SK-N-SH (cell line): ENCODE measurements at regions not wholly inside any gene's neighbourhood (a gene's known extent, or its start where the extent isn't known, plus 50 kb on each side); places are given as distances from the start of the nearest gene placed in this dataset.
A peak's percentile ranks its signal among the peaks of the same experiment; 100 is the strongest.

Source experiments
- CTCF ChIA-PET: fragments of 300-600, 350-600 bp; formaldehyde crosslinking; extraction: SDS; loops from one replicate; lab custom pipeline; 2021; lab: Yijun Ruan, JAX
- POLR2A ChIA-PET: fragments of 350-600 bp; sonication (Branson Sonifier 250); formaldehyde crosslinking; extraction: SDS; loops from one replicate; lab custom pipeline; 2020; ENCODE audit warnings: antibody characterized with exemption, inconsistent platforms; lab: Yijun Ruan, JAX
- DNase-seq: peaks from one replicate; pipeline ENCODE4 v3.0.0; 2012
- H2AFZ ChIP-seq: fragments of 200-600 bp; sonication (generic); 2 replicates; pipeline ENCODE4 v1.8.1; 2016; ENCODE audit warnings: antibody characterized with exemption, mild to moderate bottlenecking, low read depth
- H3F3A ChIP-seq: fragments of 200-600 bp; sonication (generic); replicated peaks from 2 replicates; pipeline ENCODE3; 2016; ENCODE audit warnings: antibody characterized with exemption, mild to moderate bottlenecking; ENCODE audit not compliant: insufficient read depth
- H3K27ac ChIP-seq, 2 experiments: fragments of 200-500 bp in 1 of 2; fragments of 200-600 bp in 1 of 2; sonication (Bioruptor generic) in 1 of 2; sonication (generic), shearing (Covaris generic) in 1 of 2; 2 replicates each; pipeline versions ENCODE4 v1.5.1 to v1.6.1; 2014 to 2016; ENCODE audit warnings: low read depth in 2 of 2, inconsistent platforms in 1 of 2, low read length in 1 of 2, mild to moderate bottlenecking in 1 of 2, mixed read lengths in 1 of 2
- H3K27me3 ChIP-seq: fragments of 200-600 bp; sonication (generic), shearing (Covaris generic); 2 replicates; pipeline ENCODE4 v1.6.1; 2016; ENCODE audit warnings: mixed run types; ENCODE audit not compliant: insufficient read depth
- H3K36me3 ChIP-seq, 2 experiments: fragments of 200-500 bp in 1 of 2; fragments of 200-600 bp in 1 of 2; sonication (Bioruptor generic) in 1 of 2; sonication (generic) in 1 of 2; replicated peaks in 1 of 2; 2 replicates each; pipeline versions ENCODE3 to v1.5.1; 2014 to 2016; ENCODE audit warnings: low read length in 1 of 2, mild to moderate bottlenecking in 1 of 2; ENCODE audit not compliant: insufficient read depth in 2 of 2, control insufficient read depth in 1 of 2
- H3K4me1 ChIP-seq, 2 experiments: fragments of 200-500 bp in 1 of 2; fragments of 200-600 bp in 1 of 2; sonication (Bioruptor generic) in 1 of 2; sonication (generic), shearing (Covaris generic) in 1 of 2; 2 replicates each; pipeline versions ENCODE4 v1.5.1 to v1.6.1; 2014 to 2016; ENCODE audit warnings: low read depth in 1 of 2, low read length in 1 of 2, mixed run types in 1 of 2; ENCODE audit not compliant: insufficient read depth in 2 of 2, control insufficient read depth in 1 of 2
- H3K4me2 ChIP-seq: fragments of 200-600 bp; sonication (generic), shearing (Covaris generic); 2 replicates; pipeline ENCODE4 v1.6.1; 2017; ENCODE audit warnings: mixed run types
- H3K4me3 ChIP-seq, 2 experiments: fragments of 200-500 bp in 1 of 2; fragments of 200-600 bp in 1 of 2; sonication (Bioruptor generic) in 1 of 2; sonication (generic), shearing (Covaris generic) in 1 of 2; 2 replicates each; pipeline versions ENCODE4 v1.5.1 to v1.8.1; 2014 to 2016; ENCODE audit warnings: low read depth in 2 of 2, inconsistent platforms in 1 of 2, low read length in 1 of 2, mild to moderate bottlenecking in 1 of 2, mixed read lengths in 1 of 2, moderate library complexity in 1 of 2
- H3K79me2 ChIP-seq: fragments of 200-600 bp; sonication (generic); 2 replicates; pipeline ENCODE4 v1.8.1; 2017; ENCODE audit warnings: mild to moderate bottlenecking; ENCODE audit not compliant: insufficient read depth
- H3K9ac ChIP-seq: fragments of 200-600 bp; sonication (generic); 2 replicates; pipeline ENCODE4 v1.6.1; 2017; ENCODE audit warnings: mixed run types
- H3K9me2 ChIP-seq: fragments of 200-600 bp; sonication (generic); 2 replicates; pipeline ENCODE4 v1.6.1; 2017; ENCODE audit warnings: mixed run types
- H3K9me3 ChIP-seq: fragments of 200-600 bp; sonication (generic); 2 replicates; pipeline ENCODE4 v1.6.1; 2017; ENCODE audit warnings: mixed run types, mild to moderate bottlenecking, moderate library complexity
- H4K20me1 ChIP-seq: fragments of 200-600 bp; sonication (generic); 2 replicates; pipeline ENCODE4 v1.6.1; 2017; ENCODE audit warnings: mild to moderate bottlenecking, mixed run types; ENCODE audit not compliant: insufficient read depth
- CTCF ChIP-seq: fragments of 200-600 bp; sonication (generic); IDR thresholded peaks from 2 replicates; pipeline ENCODE4 v1.6.1; 2017; ENCODE audit warnings: antibody characterized with exemption, mild to moderate bottlenecking, moderate library complexity
- ELF1 ChIP-seq: IDR thresholded peaks from 2 replicates; pipeline ENCODE4 v1.4.0; 2012
- EP300 ChIP-seq, 2 experiments: IDR thresholded peaks; 2 replicates each; pipeline versions ENCODE4 v1.4.0 to v1.6.1; 2012; ENCODE audit warnings: borderline replicate concordance in 1 of 2, low read depth in 1 of 2, low read length in 1 of 2
- FOSL2 ChIP-seq: IDR thresholded peaks from 2 replicates; pipeline ENCODE4 v1.4.0; 2012; ENCODE audit warnings: low read depth, mild to moderate bottlenecking, moderate library complexity, borderline replicate concordance
- GABPA ChIP-seq: IDR thresholded peaks from 2 replicates; pipeline ENCODE4 v1.4.0; 2012; ENCODE audit warnings: low read depth, mild to moderate bottlenecking
- GATA2 ChIP-seq: sonication (generic); formaldehyde crosslinking; IDR thresholded peaks from 2 replicates; pipeline ENCODE4 v1.5.0; 2020; ENCODE audit warnings: mild to moderate bottlenecking, missing genetic modification reagents
- IRF3 ChIP-seq: fragments of 150-350 bp; IDR thresholded peaks from 2 replicates; pipeline ENCODE4 v1.6.1; 2016; ENCODE audit warnings: mild to moderate bottlenecking, low read depth, low read length
- MAX ChIP-seq: IDR thresholded peaks from 2 replicates; pipeline ENCODE4 v1.4.0; 2012; ENCODE audit warnings: low read depth
- NRF1 ChIP-seq: IDR thresholded peaks from 2 replicates; pipeline ENCODE4 v1.6.1; 2012; ENCODE audit warnings: low read depth, mild to moderate bottlenecking, low read length
- RAD21 ChIP-seq: IDR thresholded peaks from 2 replicates; pipeline ENCODE4 v1.6.1; 2012; ENCODE audit warnings: mild to moderate bottlenecking, low read length
- RFX5 ChIP-seq: IDR thresholded peaks from 2 replicates; pipeline ENCODE4 v1.6.1; 2012; ENCODE audit warnings: mild to moderate bottlenecking, improper control_type of control experiment, low read length
- RXRA ChIP-seq: IDR thresholded peaks from 2 replicates; pipeline ENCODE4 v1.4.0; 2012; ENCODE audit warnings: low read depth, mild to moderate bottlenecking, borderline replicate concordance
- SIN3A ChIP-seq: IDR thresholded peaks from 2 replicates; pipeline ENCODE4 v1.6.1; 2012; ENCODE audit warnings: low read depth, mild to moderate bottlenecking, low read length, moderate library complexity, borderline replicate concordance
- TAF1 ChIP-seq: IDR thresholded peaks from 2 replicates; pipeline ENCODE4 v1.6.1; 2012; ENCODE audit warnings: low read depth, mild to moderate bottlenecking, low read length, moderate library complexity, borderline replicate concordance
- TCF12 ChIP-seq: IDR thresholded peaks from 2 replicates; pipeline ENCODE4 v1.4.0; 2012
- YY1 ChIP-seq: IDR thresholded peaks from 2 replicates; pipeline ENCODE4 v1.4.0; 2012; ENCODE audit warnings: low read depth, mild to moderate bottlenecking
- ZBTB33 ChIP-seq: IDR thresholded peaks from 2 replicates; pipeline ENCODE4 v1.4.0; 2012; ENCODE audit warnings: low read depth, borderline replicate concordance
- WGBS: methylation state at CpG from one replicate; pipeline ENCODE4 v1.1.6; 2017; ENCODE audit warnings: low lambda C conversion rate; 5-methylcytosine and 5-hydroxymethylcytosine counted together
- TF ChIP-seq, protein P1 (sequence below): fragments of 150-350 bp; IDR thresholded peaks from 2 replicates; pipeline ENCODE4 v1.6.1; 2017; ENCODE audit warnings: antibody characterized with exemption, low read length, low read depth, borderline replicate concordance
- TF ChIP-seq, protein P2 (sequence below): IDR thresholded peaks from 2 replicates; pipeline ENCODE4 v1.4.0; 2012; ENCODE audit warnings: low read depth, borderline replicate concordance

- H2AFZ ChIP-seq = no peak overlapping the region
- no peaks in the 10 kb centered on the region for H3K9me3 ChIP-seq
- H3F3A ChIP-seq = no peaks in the 10 kb centered on the region
- H3K9me2 ChIP-seq = no peaks in the 10 kb centered on the region
- H3K27me3 ChIP-seq = no peaks in the 10 kb centered on the region
- no peak overlapping the region for H3K9ac ChIP-seq
- no peaks in the 10 kb centered on the region for H3K79me2 ChIP-seq
- DNase-seq = no peak
- peaks cover 0 to 5% of the 10 kb centered on the region in 2 experiments; a peak in 1 of 4 replicates for H3K4me1 ChIP-seq
- TF ChIP-seq GATA2 (CRISPR knock-in tag) (no peak), IRF3 (no peak), SIN3A (no peak), FOSL2 (no peak), CTCF (no peak)
- H3K27ac ChIP-seq = 0 out of 4 replicates have a peak overlapping the region, but pooled peaks of 1 of the 2 experiments have one; percentile 57
- H3K36me3 ChIP-seq = no peaks in the 10 kb centered on the region
- H3K4me2 ChIP-seq = no peak overlapping the region
- no peaks in the 10 kb centered on the region for H4K20me1 ChIP-seq
- H3K4me3 ChIP-seq = no peak overlapping the region
- POLR2A ChIA-PET = no interaction called here
- CTCF ChIA-PET = no interaction called here
These were observed 340.2 kb downstream of the C12orf75 start for GRCh38 chr12:105670672-105671071.

DNA sequence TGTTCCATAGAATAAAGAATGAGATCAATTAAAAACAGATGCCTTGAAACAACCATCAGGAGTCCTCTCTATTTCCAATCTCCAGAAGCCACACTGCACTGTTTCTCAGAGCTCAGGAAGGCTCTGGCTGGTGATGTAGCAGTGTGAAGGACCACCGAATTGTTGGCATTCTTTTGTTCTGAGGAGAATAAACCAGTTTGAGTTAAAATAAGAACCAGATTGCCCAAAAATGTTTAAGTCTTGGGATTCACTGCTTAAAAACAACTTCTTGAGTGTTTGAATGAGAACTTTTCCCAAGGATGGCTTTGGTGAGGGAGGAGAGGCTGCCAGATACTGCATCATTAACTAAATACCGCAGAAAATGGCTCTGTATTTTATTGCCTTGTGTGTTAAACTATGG lies 341.2 kb downstream of the C12orf75 start:
- ChIA-PET POLR2A (no interaction called here), CTCF (no interaction called here)
- H3K9ac ChIP-seq = no peak overlapping the region
- H3K9me3 ChIP-seq = no peaks in the 10 kb centered on the region
- H3K36me3 ChIP-seq = no peaks in the 10 kb centered on the region
- H3K27ac ChIP-seq = peak overlapping the region; percentile 57 to 65; a peak in 3 of 4 replicates
- peaks cover 0 to 5% of the 10 kb centered on the region in 2 experiments; a peak in 1 of 4 replicates for H3K4me1 ChIP-seq
- H3K4me2 ChIP-seq = no peak overlapping the region
- no peaks in the 10 kb centered on the region for H3K79me2 ChIP-seq
- H3K9me2 ChIP-seq = no peaks in the 10 kb centered on the region
- no peak for DNase-seq
- no peaks in the 10 kb centered on the region for H3F3A ChIP-seq
- no peak overlapping the region for H3K4me3 ChIP-seq
- H4K20me1 ChIP-seq = no peaks in the 10 kb centered on the region
- TF ChIP-seq ELF1 (no peak), GABPA (no peak), SIN3A (no peak), RXRA (no peak), IRF3 (no peak), TAF1 (no peak), RAD21 (no peak), RFX5 (no peak), TCF12 (peak; percentile 62), NRF1 (no peak), EP300 (IDR thresholded peaks at IDR 0.05; ENCODE audit: borderline replicate concordance in 1 of 2, low read depth in 1 of 2, low read length in 1 of 2) (peak in 1 of 2 experiments; percentile 41; a peak in 1 of 4 replicates), ZBTB33 (no peak), YY1 (no peak), GATA2 (CRISPR knock-in tag) (no peak), MAX (no peak)
- TF ChIP-seq, protein P1, sequence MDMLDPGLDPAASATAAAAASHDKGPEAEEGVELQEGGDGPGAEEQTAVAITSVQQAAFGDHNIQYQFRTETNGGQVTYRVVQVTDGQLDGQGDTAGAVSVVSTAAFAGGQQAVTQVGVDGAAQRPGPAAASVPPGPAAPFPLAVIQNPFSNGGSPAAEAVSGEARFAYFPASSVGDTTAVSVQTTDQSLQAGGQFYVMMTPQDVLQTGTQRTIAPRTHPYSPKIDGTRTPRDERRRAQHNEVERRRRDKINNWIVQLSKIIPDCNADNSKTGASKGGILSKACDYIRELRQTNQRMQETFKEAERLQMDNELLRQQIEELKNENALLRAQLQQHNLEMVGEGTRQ = no peak
- TF ChIP-seq, protein P2, sequence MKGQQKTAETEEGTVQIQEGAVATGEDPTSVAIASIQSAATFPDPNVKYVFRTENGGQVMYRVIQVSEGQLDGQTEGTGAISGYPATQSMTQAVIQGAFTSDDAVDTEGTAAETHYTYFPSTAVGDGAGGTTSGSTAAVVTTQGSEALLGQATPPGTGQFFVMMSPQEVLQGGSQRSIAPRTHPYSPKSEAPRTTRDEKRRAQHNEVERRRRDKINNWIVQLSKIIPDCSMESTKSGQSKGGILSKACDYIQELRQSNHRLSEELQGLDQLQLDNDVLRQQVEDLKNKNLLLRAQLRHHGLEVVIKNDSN = no peak
- no peak overlapping the region; the same call in 1 of the 2 replicates for H2AFZ ChIP-seq
- 53% methylated on average over 2 of the region's 2 CpGs for WGBS
- no peaks in the 10 kb centered on the region for H3K27me3 ChIP-seq
